ENCODE measurements at regions not wholly inside any gene's neighbourhood (a gene's known extent, or its start where the extent isn't known, plus 50 kb on each side); places are given as distances from the start of the nearest gene placed in this dataset.

GRCh38 chr16:66129196-66129595 is 237.3 kb upstream of the CDH5 start:
- TF ChIP-seq CTCF (IDR thresholded peaks at IDR 0.05) (no peak), POLR2A (IDR thresholded peaks at IDR 0.05) (no peak)

Data from Peyer's patch (tissue), 4 donors.